ENCODE measurements at regions not wholly inside any gene's neighbourhood (a gene's known extent, or its start where the extent isn't known, plus 50 kb on each side); places are given as distances from the start of the nearest gene placed in this dataset.

DNA sequence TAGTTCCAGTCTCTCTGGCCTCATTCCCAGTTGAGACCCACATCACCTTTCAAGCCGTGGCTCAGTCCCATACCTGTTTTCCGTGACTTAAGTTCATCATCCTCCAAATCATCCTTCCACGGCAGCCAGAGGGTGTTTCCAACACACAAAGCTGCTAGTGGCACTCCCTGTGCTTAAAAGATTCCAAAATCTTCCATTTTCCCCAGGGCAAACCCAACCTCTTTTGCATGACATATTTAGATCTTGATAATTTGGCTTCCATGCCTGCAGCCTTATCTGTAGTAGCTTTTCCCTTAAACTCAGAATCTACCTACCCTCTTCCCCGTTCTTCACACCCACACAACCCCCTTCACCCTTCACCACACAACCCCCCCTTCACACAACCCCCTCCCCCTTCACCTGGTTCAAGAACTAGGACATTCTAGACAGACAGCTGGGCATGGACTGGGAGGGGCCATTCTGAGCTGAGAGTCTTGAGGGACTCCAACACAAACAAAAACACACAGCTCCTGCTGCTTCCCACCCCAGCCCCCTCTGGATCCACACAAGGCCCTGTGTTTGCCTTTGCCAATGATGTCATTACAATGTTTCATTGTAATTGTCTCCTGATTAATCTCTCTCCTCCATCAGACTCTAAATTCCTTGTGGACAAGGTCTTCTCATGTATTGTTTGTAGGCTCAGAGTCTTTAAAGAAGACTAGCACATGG lies 268.2 kb downstream of the SH3GL2 start:
- DNase-seq (ENCODE audit: extremely low read depth in 1 of 2, low read depth in 1 of 2), result no peak

DNA sequence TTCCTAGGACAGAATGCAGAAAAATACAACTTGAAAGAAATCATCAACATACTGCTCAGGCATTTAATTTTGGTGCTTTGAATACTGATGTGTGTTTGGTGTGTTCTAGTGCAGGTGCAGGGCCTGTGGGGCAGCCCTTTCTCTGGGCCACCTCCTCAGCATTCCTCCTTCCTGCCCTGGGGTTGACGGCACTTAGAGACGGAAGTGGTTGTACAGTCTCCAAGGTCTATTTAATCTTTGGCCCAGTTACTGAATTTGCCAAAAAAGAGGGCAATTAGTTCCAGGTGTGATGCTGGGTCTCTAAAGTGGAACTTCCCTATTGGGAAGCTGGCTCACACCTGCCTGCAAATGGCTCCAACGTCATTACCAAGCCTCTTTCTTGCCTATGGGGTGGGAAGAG lies 269.0 kb downstream of the SH3GL2 start:
- DNase-seq (ENCODE audit: extremely low read depth in 1 of 2, low read depth in 1 of 2), result no peak

DNA sequence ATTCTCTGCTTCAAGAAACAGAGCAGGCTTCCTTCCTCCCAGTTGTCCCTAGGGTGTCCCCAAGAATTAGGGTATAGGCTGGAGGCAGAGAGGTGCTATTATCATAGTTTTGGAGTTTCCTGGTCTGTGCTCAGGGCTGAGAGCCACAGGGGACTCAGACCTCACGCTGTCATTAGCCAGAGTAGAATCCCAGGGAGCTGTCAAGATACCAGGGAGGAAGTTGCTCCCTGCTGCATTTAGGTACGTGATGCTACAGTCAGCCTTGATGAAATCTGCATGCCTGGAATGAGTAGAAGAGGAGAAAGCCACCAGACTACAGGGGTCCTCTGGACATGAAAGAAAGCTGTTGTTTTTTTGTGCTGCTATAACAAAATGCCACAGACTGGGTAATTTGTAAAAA lies 273.2 kb downstream of the SH3GL2 start:
- no peak for DNase-seq (ENCODE audit: extremely low read depth in 1 of 2, low read depth in 1 of 2)

DNA sequence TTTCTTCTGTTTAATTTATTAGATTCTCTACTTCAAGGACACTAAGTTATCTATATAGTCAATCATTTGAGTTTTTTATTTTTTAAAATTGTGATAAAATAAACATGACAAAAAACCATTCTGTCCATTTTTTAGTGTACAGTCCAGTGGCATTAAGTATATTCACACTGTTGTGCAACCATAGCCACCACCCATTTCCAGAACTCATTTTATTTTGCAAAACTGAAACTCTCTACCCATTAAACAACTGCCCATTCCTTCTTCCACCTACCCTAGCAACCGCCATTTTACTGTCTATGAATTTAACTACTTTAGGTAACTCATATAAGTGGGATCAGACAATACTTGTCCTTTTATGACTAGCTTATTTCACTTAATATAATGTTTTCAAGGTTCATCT lies 275.6 kb downstream of the SH3GL2 start:
- DNase-seq (ENCODE audit: extremely low read depth in 1 of 2, low read depth in 1 of 2), result no peak

DNA sequence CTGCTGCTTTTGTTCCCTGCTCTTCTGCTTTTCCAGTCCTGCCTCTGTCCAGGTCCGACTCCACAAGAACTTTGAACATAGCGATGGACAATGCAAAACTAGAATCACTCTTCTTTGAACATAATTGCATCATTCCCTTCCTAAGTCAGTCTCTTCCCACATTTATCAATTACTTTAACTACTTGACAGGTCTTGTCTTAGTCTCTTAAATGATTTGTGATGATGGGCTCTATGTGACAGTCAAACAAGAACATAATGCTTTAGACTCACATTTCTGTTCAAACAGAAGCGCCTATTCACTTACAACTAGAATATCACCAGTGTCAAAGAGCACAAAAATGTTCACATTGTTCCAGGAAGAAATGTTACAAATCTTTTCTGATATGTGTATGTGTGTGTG lies 278.1 kb downstream of the SH3GL2 start:
- no peak for DNase-seq (ENCODE audit: extremely low read depth in 1 of 2, low read depth in 1 of 2)

DNA sequence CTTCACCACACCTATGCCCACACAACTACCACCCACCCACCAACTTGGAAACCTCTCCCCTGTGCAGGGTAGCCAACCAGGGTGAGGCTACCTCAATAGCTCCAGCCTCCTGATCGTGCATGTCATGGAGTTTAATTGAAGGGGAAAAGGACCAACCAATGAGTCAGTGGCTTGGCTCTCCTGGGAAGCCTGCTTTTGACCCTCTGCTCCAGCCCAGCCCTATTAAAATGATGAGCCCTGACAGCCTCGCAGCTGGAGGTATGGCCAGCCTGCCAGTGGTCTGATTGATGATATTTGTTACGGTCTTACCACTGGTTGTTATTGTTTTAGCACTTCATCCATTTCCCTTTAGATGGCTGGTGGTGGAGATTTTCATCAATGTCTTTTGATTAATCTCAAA lies 280.4 kb downstream of the SH3GL2 start:
- DNase-seq (ENCODE audit: extremely low read depth in 1 of 2, low read depth in 1 of 2), result no peak

DNA sequence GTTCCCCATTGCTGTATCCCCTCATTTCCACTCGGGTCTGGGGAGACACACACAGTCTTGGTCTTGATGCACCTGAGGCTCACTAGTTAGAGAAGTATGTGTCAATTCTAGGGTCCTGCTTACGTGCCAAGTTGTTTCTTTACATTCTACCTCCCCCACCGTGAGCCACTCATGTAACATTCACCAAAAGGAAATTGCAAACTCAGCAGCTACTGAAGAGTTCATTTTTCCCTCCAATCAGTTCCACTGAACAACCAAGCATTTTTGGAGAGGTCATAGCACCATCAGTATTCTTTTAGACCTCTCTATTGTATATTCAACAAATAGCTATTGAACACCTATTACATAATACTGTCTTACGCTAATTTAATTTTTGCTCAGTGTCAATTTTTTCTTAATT lies 281.1 kb downstream of the SH3GL2 start:
- DNase-seq (ENCODE audit: extremely low read depth in 1 of 2, low read depth in 1 of 2), result no peak

DNA sequence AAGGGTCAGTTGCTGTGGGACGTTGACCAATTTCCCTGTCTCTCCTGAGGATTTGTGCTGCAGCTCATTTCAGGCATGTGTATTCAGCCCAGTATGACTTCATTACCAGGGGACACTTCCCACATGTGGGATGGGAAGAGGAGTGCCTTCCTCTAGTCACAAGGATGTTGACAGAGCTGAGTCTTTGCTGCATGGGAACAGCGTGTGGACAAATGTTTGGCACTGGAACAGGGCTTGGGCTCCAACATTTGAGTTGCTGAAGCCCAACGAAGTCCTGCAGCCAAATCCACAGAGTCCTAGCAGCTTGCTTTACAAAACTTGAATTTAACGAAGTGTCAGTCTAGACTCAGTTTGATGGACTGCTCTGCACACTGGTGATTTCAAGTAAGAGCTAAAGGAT lies 283.2 kb downstream of the SH3GL2 start:
- DNase-seq (ENCODE audit: extremely low read depth in 1 of 2, low read depth in 1 of 2), result no peak

DNA sequence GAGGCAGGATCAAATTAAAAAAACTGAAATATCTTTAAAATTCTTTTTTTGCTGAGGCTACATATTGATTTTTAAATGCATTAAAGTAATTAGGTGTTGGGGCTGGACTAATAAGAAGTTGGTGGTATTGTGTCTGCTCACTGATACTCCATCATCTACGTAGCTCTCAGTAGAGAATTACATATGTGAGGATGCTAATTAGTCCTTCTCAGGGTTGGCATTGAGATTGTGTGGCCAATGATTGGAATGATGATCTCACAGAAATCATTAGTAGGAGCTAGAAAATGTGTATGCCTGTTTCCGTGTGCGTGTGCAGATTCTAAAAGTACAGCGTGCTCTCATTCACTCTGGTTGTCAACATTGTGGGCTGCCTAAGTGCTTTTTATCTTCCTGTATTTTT lies 283.8 kb downstream of the SH3GL2 start:
- no peak for DNase-seq (ENCODE audit: extremely low read depth in 1 of 2, low read depth in 1 of 2)

DNA sequence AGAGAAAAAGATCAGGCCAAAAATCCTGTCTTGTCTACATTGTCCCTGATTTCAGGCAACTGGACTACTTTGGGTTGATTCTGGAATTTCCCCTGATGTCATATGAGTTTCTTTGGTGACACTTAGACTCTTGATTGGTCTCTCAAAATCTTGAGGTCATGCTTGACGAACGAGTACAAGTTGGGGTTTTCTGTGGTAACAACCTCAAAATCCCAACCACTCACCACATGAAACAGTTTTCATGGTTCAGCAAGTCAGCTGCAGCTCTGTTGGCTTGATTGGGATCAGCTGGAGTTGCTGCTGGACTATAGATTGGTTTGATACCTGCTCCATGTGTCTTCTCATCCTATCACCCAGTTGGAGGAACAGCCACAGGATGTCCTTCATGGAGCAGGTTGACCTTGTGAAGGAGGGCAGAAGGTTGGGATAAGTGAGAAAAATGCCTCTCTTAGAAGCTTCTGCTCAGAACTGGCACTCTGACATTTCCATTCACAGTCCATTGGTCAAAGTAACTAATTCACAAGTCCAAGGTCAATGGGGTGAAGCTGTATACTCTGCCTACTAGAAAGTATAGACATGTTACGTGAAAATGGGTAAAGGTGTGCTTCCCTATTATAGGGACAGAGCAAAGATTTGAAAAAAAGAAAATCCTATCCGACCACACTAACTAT lies 284.5 kb downstream of the SH3GL2 start:
- DNase-seq (ENCODE audit: extremely low read depth in 1 of 2, low read depth in 1 of 2), result no peak

DNA sequence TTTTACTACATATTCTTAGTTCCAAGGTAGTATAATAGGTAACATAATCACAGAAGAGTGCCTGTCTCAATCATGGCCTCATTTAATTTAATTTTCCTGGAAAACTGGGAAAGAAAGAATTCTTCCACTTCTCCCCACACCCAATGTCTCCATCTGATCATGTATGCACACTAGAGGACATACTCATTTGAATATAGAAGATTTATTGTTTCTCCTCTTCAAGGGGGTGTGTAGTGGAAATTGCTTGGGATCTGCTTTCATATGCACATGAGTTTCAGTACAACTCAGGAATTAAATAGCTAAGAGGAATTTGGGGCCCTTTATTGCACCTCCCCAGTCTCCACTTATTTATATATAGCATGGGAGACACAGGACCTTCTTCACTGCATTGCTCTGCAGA lies 285.1 kb downstream of the SH3GL2 start:
- DNase-seq (ENCODE audit: extremely low read depth in 1 of 2, low read depth in 1 of 2), result no peak

DNA sequence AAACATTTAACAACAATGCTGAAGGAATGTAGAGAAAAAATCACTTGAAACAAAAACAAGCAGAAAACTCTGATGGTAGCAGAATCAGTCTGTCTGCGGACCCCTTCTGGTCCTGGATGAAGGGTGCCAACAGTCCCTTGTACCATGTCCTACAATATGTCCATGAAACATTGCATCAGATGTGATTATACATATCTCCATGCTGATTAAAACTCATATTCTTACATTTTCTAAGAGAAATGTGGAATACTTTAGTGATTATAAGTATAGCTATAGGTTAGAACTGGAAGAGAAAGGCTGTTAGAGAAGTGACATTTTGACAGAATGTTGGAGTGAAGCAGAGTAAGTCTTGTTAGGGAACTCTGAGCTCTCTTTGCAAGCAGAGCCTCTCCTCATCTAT lies 286.1 kb downstream of the SH3GL2 start:
- DNase-seq (ENCODE audit: extremely low read depth in 1 of 2, low read depth in 1 of 2), result no peak

DNA sequence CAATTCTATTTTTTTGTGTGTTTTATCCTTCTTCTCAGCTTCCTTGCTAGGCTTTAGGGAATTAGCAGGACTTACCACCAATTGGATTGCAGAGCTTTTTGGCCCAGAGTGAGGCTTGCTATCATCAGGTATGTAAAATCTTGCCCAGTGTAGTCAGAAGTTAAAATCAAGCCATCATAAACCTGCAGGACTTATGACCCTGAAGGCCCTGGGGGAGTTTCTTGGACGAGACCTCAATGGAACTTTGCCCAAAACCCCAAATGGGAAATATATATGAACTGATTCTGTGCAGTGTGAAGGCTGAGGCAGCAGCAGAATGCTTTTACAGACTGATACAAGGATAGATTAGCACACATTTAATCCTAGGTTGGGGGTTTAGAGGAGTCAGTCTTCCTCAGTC lies 287.0 kb downstream of the SH3GL2 start:
- DNase-seq (ENCODE audit: extremely low read depth in 1 of 2, low read depth in 1 of 2), result no peak

DNA sequence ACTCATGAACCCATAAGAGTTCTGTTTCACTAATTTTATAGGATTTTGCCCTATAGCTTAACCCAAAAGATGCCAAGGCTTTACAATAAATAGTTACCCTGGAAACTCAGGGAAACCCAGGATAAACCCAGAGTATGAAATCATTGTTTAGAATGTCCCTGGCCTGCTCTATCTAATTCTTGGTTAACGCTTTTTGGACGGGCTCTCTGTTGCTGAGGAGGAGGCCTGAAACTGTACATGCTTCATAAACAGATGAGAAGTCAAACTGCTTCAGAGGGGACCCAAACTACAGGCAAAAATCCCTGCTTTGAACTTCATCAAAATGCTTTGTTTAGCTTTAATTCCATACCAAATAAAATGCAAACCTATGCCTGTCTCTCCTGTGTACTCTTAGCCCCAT lies 291.9 kb downstream of the SH3GL2 start:
- DNase-seq (ENCODE audit: extremely low read depth in 1 of 2, low read depth in 1 of 2), result no peak

DNA sequence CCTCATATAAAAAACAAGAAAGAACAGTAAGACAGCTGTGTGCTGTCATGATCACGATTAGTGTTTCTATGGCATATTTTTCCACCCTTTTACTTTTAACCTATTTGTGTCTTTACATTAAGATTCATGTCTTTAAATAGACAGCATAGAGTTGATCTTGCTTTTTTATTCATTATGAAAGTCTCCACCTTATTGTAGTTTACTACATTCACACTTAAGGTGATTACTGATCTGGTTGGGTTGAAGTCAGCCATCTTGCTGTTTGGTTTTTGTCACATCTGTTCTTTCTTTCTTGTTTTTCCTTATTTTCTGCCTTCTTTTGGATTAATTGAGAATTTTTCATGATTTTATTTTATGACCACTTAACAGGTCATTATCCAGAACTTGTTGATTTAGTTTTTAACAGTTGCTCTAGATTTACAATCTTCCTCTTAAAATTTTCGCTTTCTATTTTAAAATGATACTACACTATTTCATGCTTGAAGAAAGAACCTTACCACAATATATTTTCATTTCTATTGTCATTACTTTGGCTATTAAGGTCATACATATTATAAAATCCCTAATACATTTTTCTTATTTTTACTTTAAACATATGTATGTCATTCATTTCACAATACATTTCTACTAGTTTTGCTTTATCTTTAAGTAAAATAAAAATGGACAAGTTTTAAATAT lies 292.5 kb downstream of the SH3GL2 start:
- DNase-seq (ENCODE audit: extremely low read depth in 1 of 2, low read depth in 1 of 2), result no peak

DNA sequence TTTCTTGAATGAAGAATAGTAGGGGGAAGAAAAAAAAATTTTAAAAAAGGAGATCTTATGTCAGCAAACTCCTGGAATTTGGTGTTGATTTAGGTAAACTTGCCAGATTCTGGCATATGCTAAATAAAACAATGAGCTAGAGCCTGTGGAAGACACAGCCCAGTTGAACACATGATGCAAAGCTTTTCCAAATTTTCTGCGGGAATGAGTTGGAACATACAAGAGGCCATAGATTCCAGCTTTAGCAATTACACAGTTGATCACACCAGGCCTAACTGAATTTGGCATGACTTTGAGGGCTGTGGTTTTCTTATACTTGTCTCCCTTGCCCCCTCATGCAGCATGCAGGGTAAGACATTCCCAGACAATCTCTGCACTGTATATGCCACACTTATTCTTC lies 297.0 kb downstream of the SH3GL2 start:
- DNase-seq (ENCODE audit: extremely low read depth in 1 of 2, low read depth in 1 of 2), result no peak

DNA sequence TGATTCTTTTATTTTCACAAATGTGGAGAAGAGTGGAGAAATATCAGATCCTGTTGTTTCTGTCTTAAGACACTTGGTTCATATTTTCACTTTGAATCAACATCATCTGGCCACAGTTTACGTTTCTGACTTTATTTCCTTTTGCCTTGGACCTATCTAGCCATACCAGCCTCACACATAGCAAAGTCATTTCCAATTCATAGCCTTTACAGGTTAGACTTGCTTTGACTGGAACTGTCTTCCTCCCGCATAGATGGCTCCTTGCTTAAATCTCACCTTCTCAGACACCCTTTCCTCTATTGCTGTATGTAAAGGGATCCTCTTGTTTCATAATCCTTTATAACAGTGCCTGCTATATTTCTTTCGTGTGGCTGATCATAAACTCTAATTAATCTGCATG lies 297.8 kb downstream of the SH3GL2 start:
- no peak for DNase-seq (ENCODE audit: extremely low read depth in 1 of 2, low read depth in 1 of 2)

DNA sequence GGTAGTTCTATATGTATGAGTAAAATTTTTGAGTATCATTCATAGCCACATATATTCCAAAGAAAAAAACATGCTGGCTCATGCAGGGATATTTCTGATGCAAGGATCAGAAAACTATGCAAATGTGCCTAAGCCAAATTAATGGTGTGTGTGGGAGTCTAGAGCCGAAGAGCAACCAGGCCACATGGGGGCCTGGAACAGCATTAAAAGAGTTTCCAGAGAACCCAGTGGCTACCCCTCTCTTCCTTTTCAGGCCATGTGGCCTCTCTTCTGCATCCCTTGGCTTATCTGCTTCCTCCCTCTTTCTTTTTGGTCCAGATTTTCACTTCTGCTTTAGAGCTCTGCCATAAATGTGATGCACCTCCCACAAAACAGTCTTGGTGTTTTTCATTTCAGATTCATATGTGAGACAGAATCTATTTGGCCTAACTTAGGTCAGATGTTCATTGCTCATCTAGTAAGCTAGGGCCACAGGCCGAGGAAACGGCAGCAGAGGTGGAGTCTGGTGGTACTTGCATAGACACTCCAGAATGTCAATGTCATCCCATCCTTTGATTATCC lies 300.0 kb downstream of the SH3GL2 start:
- DNase-seq (ENCODE audit: extremely low read depth in 1 of 2, low read depth in 1 of 2), result no peak

DNA sequence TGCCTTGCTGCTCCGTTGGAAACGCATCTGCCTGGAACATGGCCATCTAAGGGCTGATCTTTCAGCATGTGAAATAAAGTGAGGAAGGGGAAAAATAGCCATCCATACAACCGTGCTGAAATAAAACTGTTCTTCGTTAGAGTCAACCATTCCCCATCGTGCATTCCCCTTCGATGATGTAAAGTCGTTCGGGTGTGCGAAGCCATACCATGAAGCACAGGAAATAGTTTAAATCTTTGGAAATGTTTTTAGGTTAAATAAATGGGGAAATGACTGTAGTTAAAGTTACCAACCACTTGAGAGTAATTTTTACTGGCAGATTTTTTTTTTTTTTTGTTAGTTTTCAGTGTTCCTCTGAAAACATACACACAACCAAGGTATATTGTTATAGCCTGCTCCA lies 302.5 kb downstream of the SH3GL2 start:
- no peak for DNase-seq (ENCODE audit: extremely low read depth in 1 of 2, low read depth in 1 of 2)

DNA sequence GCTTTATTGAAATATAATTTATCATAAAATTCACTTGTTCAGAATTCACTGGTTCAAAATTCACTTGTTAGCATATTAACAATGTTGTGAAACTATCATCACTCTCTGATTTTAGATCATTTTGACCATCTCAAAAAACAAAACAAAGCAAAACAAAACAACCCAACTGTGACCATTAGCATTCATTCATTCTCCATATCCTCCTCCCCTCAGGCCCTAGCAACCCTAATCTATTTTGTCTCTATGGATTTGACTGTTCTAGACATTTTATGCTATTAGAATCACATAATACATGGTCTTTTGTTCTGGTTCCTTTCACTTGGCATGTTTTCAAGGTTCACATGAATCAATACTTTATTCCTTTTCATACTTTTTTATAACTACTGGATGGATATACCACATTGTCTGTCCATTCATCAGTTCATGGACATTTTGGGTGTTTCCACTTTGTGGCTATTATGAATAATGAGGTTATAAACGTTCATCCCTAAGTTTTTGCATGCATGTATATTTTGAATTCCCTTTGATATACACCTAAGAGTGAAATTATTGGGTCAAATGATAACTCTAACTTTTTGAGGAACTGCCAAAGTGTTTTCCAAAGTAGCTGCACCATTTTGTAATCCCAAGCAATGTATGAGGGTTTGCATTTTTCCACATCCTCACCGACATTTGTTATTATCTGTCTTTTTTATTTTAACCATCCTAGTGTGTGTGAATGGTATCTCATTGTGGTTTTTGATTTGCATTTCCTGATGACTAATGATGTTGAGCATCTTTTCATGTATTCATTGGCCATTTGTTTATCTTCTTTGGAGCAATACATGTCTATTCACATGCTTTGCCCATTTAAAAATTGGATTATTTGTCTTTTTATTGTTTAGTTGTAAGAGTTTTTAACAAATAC lies 304.1 kb downstream of the SH3GL2 start:
- DNase-seq (ENCODE audit: extremely low read depth in 1 of 2, low read depth in 1 of 2), result no peak

DNA sequence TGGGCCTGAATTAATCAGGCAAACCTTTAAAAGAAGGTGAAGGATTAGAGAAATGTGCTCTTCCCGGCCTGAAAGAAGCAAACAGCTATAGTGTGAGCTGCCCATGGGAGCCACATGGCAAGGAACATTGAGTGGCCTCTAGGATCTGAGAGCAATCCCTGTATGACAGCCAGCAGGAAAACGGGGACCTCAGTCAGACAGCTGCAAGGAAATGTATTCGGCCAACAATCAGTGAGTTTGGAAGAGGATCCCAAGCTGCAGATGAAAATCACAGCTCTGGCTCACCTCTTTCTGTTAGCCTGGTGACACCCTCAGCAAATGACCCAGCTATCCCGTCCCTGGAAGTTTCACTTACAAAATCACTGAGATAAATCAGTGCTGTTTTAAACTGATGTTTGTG lies 309.2 kb downstream of the SH3GL2 start:
- DNase-seq (ENCODE audit: extremely low read depth in 1 of 2, low read depth in 1 of 2), result no peak
